K562 (cell line): ENCODE measurements at regions not wholly inside any gene's neighbourhood (a gene's known extent, or its start where the extent isn't known, plus 50 kb on each side); places are given as distances from the start of the nearest gene placed in this dataset.

Source experiments
- BRCA1 ChIP-seq, 2 experiments: fragments of 450-650 bp in 1 of 2; sonication (generic) in 1 of 2; formaldehyde crosslinking in 1 of 2; IDR thresholded peaks; 2 replicates each; pipeline versions ENCODE4 v1.5.0 to v1.6.1; 2017 to 2020; ENCODE audit warnings: mild to moderate bottlenecking in 1 of 2, missing genetic modification reagents in 1 of 2
- CAMTA2 ChIP-seq: fragments of 250-450 bp; sonication (Bioruptor Pico); conservative IDR thresholded peaks from 2 replicates; pipeline ENCODE4 v1.5.1; 2022
- CTCF ChIP-seq, 3 experiments: IDR thresholded peaks in 2 of 3; conservative IDR thresholded peaks in 1 of 3; 2 replicates each; pipeline ENCODE4 v1.5.1; 2011 to 2012; ENCODE audit warnings: low read length in 3 of 3, mild to moderate bottlenecking in 3 of 3, control low read depth in 2 of 3, improper control_type of control experiment in 1 of 3, inconsistent platforms in 1 of 3, low read depth in 1 of 3, mixed read lengths in 1 of 3, moderate library complexity in 1 of 3; ENCODE audit not compliant: insufficient read depth in 2 of 3
- FOXO4 ChIP-seq: fragments of 450-650 bp; formaldehyde crosslinking; IDR thresholded peaks from 2 replicates; pipeline ENCODE4 v1.4.0; 2020; ENCODE audit warnings: mild to moderate bottlenecking, moderate library complexity
- JUN ChIP-seq, 2 experiments: sonication (generic) in 1 of 2; formaldehyde crosslinking in 1 of 2; IDR thresholded peaks; 2 replicates each; pipeline versions ENCODE4 v1.6.1 to v1.8.0; 2012 to 2022; ENCODE audit warnings: borderline replicate concordance in 2 of 2, mild to moderate bottlenecking in 2 of 2, improper control_type of control experiment in 1 of 2, low read depth in 1 of 2, low read length in 1 of 2, missing genetic modification reagents in 1 of 2
- KAT2B ChIP-seq: IDR thresholded peaks from one replicate; pipeline ENCODE4 v1.6.1; 2012; ENCODE audit warnings: low read depth, mild to moderate bottlenecking, control low read depth, inconsistent platforms, low read length, moderate library complexity
- MAFK ChIP-seq: IDR thresholded peaks from 2 replicates; pipeline ENCODE4 v1.6.1; 2011; ENCODE audit warnings: low read length, improper control_type of control experiment
- MYBL2 ChIP-seq, 2 experiments: fragments of 450-650 bp in 1 of 2; sonication (generic) in 1 of 2; formaldehyde crosslinking in 1 of 2; IDR thresholded peaks; 2 replicates each; pipeline versions ENCODE4 v1.6.1 to v1.8.1; 2017 to 2022; ENCODE audit warnings: borderline replicate concordance in 1 of 2, inconsistent platforms in 1 of 2, low read depth in 1 of 2, mild to moderate bottlenecking in 1 of 2, missing genetic modification reagents in 1 of 2, moderate library complexity in 1 of 2
- NR2C2 ChIP-seq, 2 experiments: fragments of 200-800 bp in 1 of 2; sonication (Bioruptor generic) in 1 of 2; sonication (generic) in 1 of 2; formaldehyde crosslinking in 1 of 2; IDR thresholded peaks; 2 replicates each; pipeline versions ENCODE4 v1.6.1 to v1.8.0; 2016 to 2022; ENCODE audit warnings: mild to moderate bottlenecking in 1 of 2, missing compliant biosample characterization in 1 of 2, missing genetic modification characterization in 1 of 2, missing genetic modification reagents in 1 of 2
- SP2 ChIP-seq: IDR thresholded peaks from 2 replicates; pipeline ENCODE4 v1.6.1; 2011; ENCODE audit warnings: mild to moderate bottlenecking, low read depth, low read length, moderate library complexity; ENCODE audit not compliant: poor library complexity, severe bottlenecking; ENCODE audit errors: extremely low read depth
- TFAM ChIP-seq: fragments of 250-450 bp; sonication (Bioruptor Pico); conservative IDR thresholded peaks from 2 replicates; pipeline ENCODE4 v1.5.0; 2021; ENCODE audit warnings: mild to moderate bottlenecking, moderate library complexity
- THAP12 ChIP-seq: fragments of 250-450 bp; sonication (Bioruptor Pico); IDR thresholded peaks from 2 replicates; pipeline ENCODE4 v1.9.0; 2021; ENCODE audit warnings: mild to moderate bottlenecking, inconsistent platforms
- ZFP1 ChIP-seq: fragments of 450-650 bp; formaldehyde crosslinking; IDR thresholded peaks from 2 replicates; pipeline ENCODE4 v1.4.0; 2020; ENCODE audit warnings: mild to moderate bottlenecking, mixed read lengths
- ZNF740 ChIP-seq, 3 experiments: fragments of 200-800 bp in 1 of 3; sonication (Bioruptor generic) in 1 of 3; sonication (generic) in 1 of 3; formaldehyde crosslinking in 1 of 3; IDR thresholded peaks; 2 replicates each; pipeline versions ENCODE4 v1.6.1 to v1.8.0; 2016 to 2022; ENCODE audit warnings: mild to moderate bottlenecking in 2 of 3, missing compliant biosample characterization in 2 of 3, missing genetic modification characterization in 2 of 3, missing genetic modification reagents in 1 of 3

- TF ChIP-seq JUN (IDR thresholded peaks at IDR 0.05; ENCODE audit: borderline replicate concordance, low read depth, low read length) (no peak), JUN (CRISPR knock-in tag; IDR thresholded peaks at IDR 0.05; ENCODE audit: borderline replicate concordance) (no peak), MYBL2 (IDR thresholded peaks at IDR 0.05; ENCODE audit: low read depth) (no peak), MYBL2 (CRISPR knock-in tag; IDR thresholded peaks at IDR 0.05; ENCODE audit: borderline replicate concordance) (no peak), KAT2B (no peak), ZFP1 (no peak), MAFK (no peak), CTCF (IDR thresholded peaks at IDR 0.05 in 2 of 3, conservative IDR thresholded peaks at IDR 0.05 in 1 of 3; ENCODE audit: insufficient read depth in 2 of 3, low read depth in 1 of 3, low read length in 3 of 3) (no peak), BRCA1 (IDR thresholded peaks at IDR 0.05) (no peak), BRCA1 (CRISPR knock-in tag; IDR thresholded peaks at IDR 0.05) (no peak), TFAM (no peak), FOXO4 (CRISPR knock-in tag) (no peak), ZNF740 (CRISPR knock-in tag; IDR thresholded peaks at IDR 0.05) (no peak), ZNF740 (tag; IDR thresholded peaks at IDR 0.05) (no peak), NR2C2 (CRISPR knock-in tag; IDR thresholded peaks at IDR 0.05) (no peak), NR2C2 (tag; IDR thresholded peaks at IDR 0.05) (no peak), SP2 (no peak), CAMTA2 (no peak), THAP12 (CRISPR knock-in tag) (no peak)
These were observed 136.7 kb upstream of the CWC22 start for GRCh38 chr2:180143633-180144337.
